NT2/D1 (cell line): ENCODE measurements at regions not wholly inside any gene's neighbourhood (a gene's known extent, or its start where the extent isn't known, plus 50 kb on each side); places are given as distances from the start of the nearest gene placed in this dataset.

Source experiments
- SUZ12 ChIP-seq: IDR thresholded peaks from 2 replicates; pipeline ENCODE4 v1.6.1; 2011; ENCODE audit not compliant: insufficient read length, insufficient read depth; ENCODE audit errors: extremely low read depth
- ZNF274 ChIP-seq: IDR thresholded peaks from 2 replicates; pipeline ENCODE4 v1.6.1; 2011; ENCODE audit warnings: mild to moderate bottlenecking, low read depth, low read length

DNA sequence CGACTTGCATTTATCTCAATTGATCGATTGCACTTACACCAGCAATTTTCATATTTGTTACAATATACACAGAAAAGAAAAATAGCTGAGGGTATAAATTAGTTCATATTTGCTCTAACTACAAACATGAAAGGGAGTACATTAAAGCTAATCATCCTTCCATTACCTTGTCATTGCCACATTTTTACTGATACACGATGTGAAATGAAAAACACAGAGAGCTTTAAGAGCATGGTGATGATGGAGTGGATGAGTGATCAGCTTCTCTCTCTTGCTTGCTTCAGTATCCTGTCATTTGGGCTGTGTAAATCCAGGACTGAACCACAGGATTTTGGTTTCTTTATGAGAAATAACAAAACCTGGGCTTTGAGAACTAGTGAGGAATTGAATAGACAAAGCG, 1207.5 kb upstream of the GOT2 start:
- TF ChIP-seq ZNF274 = no peak
- no peak for TF ChIP-seq SUZ12
